Pons (tissue), 1 donor: ENCODE measurements at regions not wholly inside any gene's neighbourhood (a gene's known extent, or its start where the extent isn't known, plus 50 kb on each side); places are given as distances from the start of the nearest gene placed in this dataset.
"Not testable (repeated sequence)": the region's sequence is repeated elsewhere in the genome, so short reads cannot be mapped to it uniquely, and the experiment has no call there.

ENCODE experiments used
- DNase-seq: peaks from one replicate; pipeline ENCODE4 v3.0.0-alpha.2; 2016; ENCODE audit warnings: low spot score

GRCh38 chr4:128454281-128454871 is 166.8 kb upstream of the PGRMC2 start:
- DNase-seq: peak; percentile 75

- DNase-seq: no peak
These were observed 164.8 kb upstream of the PGRMC2 start for GRCh38 chr4:128452415-128452814.

GRCh38 chr4:128451270-128451905 is 163.8 kb upstream of the PGRMC2 start:
- DNase-seq: no peak

- no peak for DNase-seq
These were observed 162.9 kb upstream of the PGRMC2 start for GRCh38 chr4:128450326-128451120.

- DNase-seq: no peak
These were observed 161.6 kb upstream of the PGRMC2 start for GRCh38 chr4:128449251-128449650.

- DNase-seq: no peak
These were observed 157.1 kb upstream of the PGRMC2 start for GRCh38 chr4:128444544-128445302.

GRCh38 chr4:128440923-128441322 is 153.3 kb upstream of the PGRMC2 start:
- DNase-seq: no peak

- DNase-seq: not testable (repeated sequence)
These were observed 149.4 kb upstream of the PGRMC2 start for GRCh38 chr4:128437023-128437422.

- not testable (repeated sequence) for DNase-seq
These were observed 141.5 kb upstream of the PGRMC2 start for GRCh38 chr4:128429023-128429613.

GRCh38 chr4:128428397-128428796 is 140.8 kb upstream of the PGRMC2 start:
- no peak for DNase-seq

GRCh38 chr4:128427832-128428366 is 140.3 kb upstream of the PGRMC2 start:
- DNase-seq: no peak

- DNase-seq: no peak
These were observed 137.2 kb upstream of the PGRMC2 start for GRCh38 chr4:128424527-128425497.

- DNase-seq: not testable (repeated sequence)
These were observed 134.7 kb upstream of the PGRMC2 start for GRCh38 chr4:128422296-128422695.

GRCh38 chr4:128416921-128417320 is 129.3 kb upstream of the PGRMC2 start:
- no peak for DNase-seq

GRCh38 chr4:128410037-128410436 is 122.4 kb upstream of the PGRMC2 start:
- no peak for DNase-seq

- DNase-seq: no peak
These were observed 116.0 kb upstream of the PGRMC2 start for GRCh38 chr4:128403586-128403985.

- no peak for DNase-seq
These were observed 107.2 kb upstream of the PGRMC2 start for GRCh38 chr4:128394778-128395177.

GRCh38 chr4:128393101-128393704 is 105.6 kb upstream of the PGRMC2 start:
- DNase-seq: no peak

- no peak for DNase-seq
These were observed 102.9 kb upstream of the PGRMC2 start for GRCh38 chr4:128390475-128390996.

- no peak for DNase-seq
These were observed 101.2 kb upstream of the PGRMC2 start for GRCh38 chr4:128388796-128389195.
